ENCODE measurements at regions not wholly inside any gene's neighbourhood (a gene's known extent, or its start where the extent isn't known, plus 50 kb on each side); places are given as distances from the start of the nearest gene placed in this dataset.
"Not testable (repeated sequence)": the region's sequence is repeated elsewhere in the genome, so short reads cannot be mapped to it uniquely, and the experiment has no call there.

DNA sequence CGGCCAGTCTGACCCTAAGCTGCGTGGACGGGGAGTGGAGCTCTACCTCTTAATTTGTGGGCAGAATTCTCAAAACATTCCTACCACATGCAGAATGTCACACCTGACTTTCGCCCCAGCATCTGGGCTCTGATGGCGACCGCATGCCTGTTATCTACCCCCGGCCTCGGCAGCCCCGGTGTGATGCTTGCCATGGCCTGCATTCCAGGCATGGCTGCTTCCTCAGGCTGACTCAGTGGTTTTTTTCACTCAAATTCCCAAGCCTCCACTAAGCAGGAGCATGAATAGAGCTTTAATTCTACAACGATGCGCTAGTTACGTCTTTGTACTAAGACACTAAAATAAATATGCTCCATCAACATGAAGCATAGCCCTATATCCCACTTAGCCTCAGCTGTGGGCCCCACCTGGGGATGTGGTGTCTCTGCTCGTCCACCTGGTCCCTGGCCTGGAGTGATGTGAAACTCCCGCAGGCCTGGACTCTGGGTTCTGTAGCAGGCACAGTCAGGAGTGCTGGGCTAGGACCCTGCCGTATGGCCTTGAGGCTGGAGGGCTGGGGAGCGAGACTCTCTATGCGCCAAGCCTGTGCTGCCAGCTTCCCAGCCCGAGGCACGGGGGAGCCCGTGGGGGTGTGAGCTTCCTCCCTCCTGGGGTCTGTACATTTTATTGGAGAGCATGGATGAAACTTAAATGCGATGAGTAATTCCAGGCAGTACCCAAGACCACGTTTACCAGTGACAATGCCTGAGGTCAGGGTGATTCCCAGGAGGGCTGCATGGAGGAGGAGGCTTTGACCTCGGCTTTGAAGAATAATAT is 153.2 kb downstream of the CTTN start:
- DNase-seq: no peak

DNA sequence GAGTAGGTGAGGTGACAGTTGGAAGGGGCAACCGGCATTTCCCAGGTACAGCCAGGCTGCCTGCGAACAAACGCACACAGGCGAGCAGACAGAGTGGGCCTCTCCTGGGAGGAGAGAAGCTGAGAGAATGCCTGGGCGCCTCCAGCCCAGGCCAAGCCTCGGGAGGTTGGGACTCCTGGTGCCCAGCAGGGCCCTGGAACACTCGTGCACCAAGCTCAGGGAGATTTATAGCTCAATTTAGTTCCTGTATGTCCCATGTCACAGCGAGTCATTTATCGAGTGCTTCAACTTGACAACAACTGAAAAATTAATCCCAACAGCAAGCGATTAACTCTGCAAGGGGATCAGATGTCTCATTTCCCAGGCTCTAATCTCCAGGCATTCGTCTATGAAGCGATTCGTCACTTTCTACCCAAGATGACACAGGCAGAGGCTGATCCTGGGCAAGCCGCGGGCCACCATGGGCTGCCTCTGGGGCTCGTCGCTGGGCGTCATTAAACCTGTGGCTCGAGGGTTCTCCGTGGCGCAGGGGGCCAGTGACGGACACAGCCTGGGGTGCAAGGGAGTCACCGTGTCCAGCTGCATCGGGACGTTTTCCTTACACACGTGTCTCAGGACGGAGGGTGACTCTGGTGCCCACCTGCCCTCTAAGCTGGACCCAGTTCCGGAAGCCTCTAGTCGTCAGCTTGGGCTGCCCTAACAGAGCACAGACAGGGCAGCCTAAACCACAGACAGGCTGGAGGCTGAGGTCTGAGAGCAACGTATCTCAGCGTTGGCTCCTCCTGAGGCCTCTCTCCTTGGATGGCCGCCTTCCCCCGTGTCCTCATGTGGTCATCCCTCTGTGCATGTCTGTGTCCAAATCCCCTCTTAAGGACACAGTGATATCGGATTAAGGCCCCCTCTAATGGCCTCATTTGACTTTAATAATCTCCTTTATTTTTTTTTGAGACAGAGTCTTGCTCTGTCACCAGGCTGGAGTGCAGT is 154.1 kb downstream of the CTTN start:
- DNase-seq: no peak

DNA sequence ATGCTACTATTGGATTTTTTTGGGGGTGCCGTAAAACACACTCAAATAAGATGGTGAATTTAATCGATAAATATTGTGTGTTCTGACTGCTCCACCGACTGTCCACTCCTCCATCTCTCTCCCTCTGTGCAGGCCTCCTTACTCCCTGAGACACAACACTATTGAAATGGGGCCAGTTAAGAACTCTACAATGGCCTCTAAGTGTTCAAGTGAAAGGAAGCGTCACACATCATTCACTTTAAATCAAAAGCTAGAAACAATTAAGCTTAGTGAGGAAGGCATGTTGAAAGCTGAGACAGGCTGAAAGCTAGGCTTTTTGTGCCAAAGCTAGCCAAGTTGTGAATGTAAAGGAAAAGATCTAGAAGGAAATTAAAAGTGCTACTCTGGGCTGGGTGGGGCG is 156.7 kb downstream of the CTTN start:
- no peak for DNase-seq

DNA sequence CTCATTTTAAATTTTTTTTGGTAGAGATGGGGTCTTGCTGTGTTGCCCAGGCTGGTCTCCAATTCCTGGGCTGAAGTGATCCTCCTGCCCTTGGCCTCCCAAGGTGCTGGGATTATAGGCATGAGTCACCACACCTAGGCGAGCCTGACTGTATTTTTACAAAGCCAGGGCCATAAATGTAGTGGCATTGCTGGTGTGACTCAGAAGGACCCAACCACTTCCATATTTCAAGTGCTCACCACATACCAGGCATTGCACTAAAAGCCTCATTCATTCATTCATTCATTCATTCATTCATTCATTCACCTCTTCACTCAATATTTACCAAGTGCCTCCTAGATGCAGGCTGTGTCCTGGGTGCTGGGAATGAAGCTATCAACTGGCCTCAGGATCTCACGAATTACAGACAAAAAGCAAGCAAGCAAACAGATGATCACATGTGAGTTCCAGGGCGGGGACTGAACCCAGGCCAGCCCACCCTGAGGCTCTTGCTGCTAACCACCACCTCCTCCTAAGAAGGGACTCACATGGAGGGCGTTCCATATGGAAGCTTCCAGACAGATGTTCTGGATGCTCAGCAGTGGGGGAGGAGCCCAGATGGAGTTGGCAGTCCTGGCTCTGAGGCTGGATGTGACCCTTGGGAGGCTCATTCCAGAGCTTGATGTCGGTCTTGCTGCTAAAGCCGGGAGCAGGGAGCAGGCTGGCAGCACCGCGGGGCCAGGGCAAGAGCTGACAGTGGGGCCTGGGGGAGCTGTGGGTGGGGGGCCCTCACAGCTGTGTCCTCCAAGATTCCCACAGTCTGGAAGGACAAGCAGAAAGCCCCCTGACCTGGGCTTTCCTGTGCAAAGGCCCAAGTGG is 158.8 kb downstream of the CTTN start:
- no peak for DNase-seq

DNA sequence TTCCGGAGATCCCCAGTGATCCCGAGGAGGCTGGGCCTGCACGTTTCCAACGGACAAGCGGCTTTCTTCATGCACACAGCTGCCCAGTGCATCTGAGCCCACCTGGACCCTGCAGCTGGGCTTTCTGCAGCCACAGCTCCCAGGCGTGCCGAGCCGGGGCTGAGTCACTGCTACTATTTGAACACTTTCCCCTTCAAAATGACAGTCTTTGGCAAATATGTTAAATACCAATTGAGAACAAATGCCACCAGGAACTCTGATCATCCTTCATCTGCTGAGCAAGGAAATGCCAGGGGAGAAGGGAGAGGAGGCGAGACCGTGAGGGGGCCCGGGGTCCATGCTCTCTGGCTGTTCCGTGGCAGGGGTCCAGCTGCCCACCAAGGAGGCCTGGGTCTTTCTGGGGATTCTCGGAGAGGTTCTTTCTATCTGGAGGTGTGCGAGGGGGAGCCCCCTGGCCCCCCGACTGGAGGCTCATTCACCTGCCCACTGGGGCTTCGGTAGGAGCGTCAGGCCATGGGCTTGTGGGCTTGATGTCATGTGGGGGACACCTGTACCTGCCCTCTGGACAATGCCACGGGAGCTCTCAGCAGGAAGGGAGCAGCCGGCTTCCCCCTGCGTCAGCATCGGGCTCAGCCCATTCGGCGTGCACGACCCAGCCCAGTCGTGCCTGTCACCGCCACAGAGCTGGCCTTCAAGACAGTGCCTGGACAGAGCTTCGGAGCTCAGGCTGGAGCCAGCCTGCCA is 159.6 kb downstream of the CTTN start:
- DNase-seq: no peak

DNA sequence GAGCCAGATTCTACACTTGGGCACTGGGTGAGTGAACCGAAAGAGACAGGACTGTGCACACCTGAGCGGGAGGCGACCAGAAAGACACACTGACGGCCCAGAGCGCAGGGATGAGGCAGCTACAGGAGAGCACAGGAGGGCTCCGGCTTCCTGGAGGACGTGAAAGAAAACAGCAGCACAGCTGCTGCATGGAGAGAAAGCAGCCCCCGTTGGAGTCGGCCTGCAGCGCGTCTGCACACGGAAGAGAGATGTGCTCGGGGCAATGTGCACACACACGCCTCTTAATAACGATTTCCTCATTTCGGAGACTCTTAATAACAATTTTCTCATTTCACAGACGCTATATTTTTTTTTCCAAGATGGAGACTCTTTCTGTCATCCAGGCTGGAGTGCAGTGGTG is 160.4 kb downstream of the CTTN start:
- no peak for DNase-seq

DNA sequence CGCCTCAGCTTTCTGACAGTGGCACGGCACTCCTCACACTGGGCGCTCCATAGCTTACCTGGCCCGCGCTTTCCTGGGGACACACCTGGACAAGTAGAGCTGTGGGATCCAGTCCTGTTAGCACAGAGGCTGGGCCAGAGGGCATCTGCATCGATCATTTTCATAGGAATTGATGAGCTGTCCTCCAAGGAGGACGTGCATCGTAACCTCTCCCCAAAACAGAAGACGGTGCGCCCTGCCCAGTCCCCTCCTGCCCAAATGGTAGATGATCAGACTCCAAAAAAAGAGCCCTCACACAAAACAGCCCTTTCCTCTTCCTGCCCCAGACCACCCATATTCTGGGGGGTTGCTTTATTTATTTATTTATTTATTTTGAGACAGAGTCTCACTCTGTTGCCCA is 161.2 kb downstream of the CTTN start:
- no peak for DNase-seq

DNA sequence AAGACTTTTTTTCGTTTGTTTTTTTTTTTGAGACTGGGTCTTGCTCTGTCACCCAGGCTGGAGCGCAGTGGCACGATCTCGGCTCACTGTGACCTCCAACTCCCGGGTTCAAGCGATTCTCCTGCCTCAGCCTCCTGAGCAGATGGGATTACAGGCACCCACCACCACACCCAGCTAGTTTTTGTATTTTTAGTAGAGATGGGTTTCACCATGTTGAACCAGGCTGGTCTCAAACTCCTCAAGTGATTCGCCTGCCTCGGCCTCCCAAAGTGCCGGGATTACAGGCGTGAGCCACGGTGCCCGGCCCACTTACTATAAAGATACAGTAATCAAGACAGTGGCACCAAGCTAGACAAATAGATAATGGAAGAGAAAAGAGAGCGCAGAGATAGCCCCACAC is 162.3 kb downstream of the CTTN start:
- DNase-seq: not testable (repeated sequence)

DNA sequence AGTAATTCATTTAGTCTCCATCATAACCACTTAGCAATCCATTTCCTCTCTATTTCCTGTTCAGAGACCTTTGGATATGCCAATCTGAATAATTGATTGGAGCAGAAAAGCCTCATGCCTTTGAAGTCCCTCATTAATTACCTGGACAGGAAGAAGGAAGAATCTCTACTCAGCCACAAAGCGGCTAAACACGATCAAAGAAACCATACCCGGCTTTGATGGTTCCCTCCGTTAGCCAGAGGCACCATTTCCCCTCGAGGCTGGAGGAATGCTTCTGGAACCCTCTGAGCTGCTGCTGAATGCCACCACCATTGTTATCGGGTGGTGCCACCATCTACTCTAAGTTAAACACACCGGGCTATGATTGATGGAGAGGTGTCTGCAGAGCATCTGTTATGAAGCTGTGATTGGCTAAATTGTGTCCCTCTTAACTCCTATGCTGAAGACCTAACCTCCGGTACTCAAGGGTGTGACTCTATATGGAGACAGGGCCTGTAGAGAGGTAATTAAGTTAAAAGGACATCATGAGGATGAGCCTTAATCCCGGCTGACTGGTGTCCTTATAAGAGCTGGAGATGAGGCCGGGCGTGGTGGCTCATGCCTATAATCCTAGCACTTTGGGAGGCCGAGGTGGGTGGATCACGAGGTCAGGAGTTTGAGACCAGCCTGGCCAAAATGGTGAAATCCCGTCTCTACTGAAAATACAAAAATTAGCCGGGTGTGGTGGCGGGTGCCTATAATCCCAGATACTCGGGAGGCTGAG is 168.6 kb downstream of the CTTN start:
- no peak for DNase-seq

DNA sequence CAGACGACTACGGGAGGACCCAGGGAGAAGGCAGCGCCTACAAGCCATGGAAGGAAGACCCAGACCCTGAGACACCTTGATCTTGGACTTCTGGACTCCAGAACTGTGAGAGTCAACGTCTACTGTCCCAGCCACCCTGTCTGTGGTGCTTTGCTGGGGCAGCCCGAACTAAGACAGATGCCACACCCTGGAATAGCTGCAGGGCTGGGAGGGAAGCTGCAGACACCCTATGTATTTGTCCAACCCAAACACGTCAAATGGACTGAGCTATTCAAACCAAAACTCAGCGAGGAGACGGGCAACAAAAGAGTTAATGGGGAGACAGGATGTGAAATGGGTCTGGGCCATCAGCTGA is 169.3 kb downstream of the CTTN start:
- DNase-seq: no peak

DNA sequence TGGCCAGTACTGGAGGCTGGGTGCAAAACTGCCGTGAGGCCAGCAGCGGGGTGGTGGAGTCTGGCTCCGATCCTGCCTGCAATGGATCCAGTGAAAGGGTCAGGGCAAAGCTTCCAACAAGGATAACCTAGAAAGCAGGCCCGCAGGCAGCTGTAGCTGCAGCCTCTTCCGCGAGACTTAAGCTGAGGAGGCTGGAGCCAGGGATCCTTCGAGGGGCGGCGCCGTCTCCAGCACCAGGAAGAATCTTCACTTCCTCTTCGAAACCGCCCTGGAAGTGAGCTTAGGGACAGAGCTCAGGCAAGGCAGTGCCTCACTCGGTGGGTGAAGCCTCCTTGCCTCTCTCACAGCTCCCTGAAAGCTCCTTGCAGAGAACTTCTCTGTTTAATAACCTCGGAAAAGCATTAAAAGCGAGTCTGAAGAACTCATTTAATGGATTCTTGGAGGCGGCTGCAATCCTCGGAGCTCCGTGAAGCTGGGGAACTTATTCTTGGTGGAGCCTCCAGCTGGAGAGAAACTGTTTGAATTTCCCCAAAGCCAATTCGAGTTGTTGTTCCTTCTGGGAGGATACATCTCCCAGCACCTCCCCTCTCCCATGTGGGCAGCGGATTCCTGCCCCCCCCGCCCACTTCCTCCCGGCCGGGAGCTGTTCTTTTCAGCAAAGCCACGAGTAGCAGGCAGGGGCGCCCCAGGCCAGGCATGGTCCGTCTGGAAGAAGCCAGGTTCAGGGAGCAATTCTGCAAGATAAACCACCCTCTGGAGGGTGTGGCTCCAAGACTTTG is 169.9 kb downstream of the CTTN start:
- DNase-seq: no peak

DNA sequence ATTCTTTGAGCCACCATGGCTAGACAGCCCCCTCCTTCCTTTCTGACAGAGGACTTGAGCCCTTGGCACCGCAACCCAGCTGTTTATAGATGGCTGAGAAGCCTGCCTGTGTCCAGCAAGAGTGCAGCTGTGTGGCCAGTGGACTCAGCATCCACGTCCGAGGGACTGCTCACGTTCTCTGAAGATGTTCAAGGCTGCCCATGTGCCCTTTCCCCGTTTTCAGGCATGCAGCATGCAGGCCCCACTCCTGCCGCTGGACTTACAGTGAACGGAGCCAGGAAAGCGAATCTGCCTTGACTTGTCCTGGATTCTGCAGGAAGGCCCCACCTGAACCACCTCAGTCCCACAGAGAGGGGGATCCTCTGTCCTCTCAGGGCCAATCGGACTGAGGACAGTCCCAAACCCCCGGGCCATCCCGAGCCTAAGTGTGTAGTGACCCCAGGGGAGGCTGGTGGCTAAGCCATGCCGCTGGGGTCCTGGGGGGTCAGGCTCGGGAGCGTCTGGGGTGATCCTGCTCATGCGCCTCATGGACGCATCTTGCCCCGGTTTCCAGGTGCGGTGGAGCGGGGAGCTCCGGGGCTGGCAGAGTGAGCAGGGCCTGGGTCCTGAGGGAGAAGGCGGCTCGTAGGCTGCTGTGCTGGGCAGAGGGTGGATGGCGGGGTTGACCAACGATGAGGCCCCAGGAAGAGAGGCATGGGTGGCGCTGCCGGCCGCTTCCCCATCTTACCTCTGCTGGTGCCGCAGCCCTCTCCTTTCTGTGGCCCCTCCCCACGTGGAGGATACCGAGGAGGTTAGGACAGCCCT is 170.7 kb downstream of the CTTN start:
- no peak for DNase-seq

DNA sequence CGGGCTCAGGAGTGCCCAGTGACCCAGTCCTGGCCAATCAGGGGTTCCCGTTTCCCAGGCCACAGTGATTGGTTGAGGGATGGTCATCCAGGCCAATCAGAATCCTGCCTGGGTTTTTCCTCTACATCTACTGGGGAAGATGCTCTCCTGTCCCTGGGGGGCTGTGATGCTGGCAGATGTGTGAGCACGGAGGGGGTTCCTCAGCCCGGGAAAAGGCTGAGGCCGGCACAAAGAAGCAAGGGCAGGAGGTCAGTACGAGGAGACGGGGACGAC is 171.2 kb downstream of the CTTN start:
- DNase-seq: no peak

DNA sequence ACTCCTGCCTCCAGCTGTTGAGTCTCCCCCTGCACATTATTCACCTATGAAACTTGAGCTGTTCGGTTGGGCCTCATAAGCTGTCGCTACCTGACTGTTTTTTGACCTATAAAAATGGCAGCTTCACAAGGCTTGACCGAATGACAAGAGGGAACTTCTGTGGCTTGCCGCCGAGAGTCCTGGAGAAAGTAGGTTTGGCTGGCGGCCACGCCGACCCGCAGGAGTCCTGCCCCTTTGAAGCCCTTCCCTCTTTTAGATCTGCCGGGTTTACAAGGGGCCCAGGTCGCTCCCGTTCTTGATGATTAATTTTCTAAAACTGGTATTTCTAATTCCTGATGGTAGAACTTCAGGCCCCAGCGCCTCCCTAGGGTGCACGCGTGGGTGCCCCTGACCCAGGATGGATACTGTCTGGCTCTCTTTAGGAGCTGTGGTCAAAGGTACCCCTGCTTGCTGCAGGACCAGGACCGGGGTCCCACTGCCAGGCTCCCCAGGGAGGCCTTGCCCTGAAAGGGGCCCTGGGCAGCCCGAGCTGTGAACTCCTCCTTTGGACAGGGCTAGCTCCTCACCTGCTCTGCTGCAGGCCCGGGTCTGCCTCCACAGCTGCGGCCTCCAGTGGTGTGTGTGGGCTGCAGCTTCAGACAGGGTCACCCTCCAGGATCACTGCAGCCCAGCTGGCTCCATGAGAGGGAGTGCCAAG is 171.8 kb downstream of the CTTN start:
- DNase-seq: no peak

DNA sequence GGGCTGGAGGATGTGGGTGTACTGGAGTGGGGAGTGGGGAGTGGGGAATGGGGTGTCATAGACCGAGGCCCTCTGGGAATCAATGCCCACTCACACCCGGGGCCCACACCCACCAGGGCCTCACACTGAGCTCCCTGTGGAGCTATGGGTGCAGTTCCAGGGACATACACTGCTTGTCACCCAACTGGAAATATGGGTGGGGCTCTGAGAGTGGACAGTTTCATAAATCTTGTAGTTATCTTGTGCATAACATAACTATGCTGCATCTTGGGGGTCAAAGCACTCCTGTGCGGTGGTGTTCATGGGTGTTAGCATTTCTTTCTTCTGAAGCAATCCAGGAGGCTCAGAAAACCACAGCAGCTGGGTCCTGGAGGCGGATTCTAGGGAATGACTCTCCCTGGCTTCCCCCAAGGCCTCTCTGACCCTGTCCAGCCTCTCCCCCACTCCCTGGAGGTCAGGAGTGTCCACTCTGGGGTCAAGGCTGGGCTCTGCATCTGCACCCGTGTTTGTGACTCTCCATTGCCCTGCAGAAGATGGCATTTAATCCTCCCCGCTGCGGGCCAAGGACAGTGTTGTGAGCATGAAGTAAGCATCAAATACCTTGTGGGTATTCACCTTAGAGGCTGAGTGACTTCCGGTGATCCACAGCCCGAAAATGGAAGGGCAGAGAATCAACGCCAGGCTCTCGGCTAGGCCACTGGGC is 172.5 kb downstream of the CTTN start:
- no peak for DNase-seq

DNA sequence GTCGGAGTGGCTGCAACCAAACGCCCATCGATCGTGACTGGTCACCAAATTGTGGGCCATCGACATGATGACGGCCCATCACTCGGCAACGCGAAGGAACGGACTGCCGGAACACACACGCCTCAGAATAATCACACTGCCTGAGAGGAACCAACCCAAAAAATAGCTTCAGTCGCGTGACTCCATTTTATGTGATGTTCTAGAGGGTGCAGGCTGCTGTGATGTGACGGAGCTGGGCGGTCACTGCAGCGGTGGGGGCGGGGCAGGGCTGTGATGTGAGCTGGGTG is 174.6 kb downstream of the CTTN start:
- no peak for DNase-seq

DNA sequence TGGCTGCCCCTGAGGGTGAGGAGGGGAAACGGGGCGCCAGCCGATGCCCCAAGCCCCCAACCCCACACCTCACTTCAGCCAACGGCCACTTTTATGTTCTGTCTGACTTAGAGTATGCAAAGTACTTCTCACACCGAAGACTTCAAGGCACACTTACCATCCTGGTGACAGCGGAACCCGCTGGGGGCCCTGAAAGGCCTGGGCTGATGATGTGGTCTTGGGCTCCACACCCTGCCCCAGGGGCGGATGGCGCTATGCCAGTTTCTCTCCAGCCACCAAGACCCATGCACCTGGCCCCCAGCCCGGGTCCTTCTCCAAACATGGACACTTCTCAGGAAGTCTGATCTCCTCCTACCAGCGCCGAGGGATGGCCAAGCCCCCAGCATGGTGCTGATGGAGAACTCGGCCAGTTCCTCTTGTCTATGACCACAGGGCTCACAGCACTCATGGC is 175.4 kb downstream of the CTTN start:
- no peak for DNase-seq

DNA sequence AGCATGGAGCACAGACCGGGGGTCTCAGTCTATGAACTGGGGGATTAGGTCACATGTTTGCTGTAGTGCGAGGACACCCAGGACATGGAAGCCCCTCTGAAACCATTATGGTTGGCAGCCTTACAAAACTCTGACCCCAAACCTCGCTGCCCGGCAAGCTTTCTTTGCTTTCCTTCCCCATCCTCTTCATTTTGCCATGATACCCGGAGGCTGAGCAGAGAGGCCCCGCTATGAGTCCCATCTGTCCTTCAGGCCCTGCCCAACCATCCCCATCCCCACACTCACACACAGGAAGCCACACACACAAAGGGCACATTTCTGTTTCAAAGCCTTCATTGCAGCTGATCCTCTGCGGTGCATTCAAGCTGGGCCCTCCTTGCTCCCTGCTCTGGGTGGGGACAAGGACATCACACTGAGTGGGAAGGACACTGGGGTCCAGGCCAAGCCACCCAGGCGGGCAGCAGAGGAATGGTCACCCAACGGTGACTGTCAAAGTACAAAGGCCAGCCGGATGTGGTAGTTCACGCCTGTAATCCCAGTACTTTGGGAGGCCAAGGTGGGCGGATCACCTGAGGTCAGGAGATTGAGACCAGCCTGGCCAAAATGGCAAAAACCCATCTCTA is 176.5 kb downstream of the CTTN start:
- no peak for DNase-seq

Measured in bone marrow (tissue), 2 donors.